ENCODE measurements at regions not wholly inside any gene's neighbourhood (a gene's known extent, or its start where the extent isn't known, plus 50 kb on each side); places are given as distances from the start of the nearest gene placed in this dataset.

- 100% methylated on average over 2 of the region's 2 CpGs; no CpG with 5 or more reads in 1 of the 2 experiments for WGBS, 2 experiments (ENCODE audit: extremely low coverage in 1 of 2, insufficient coverage in 1 of 2, insufficient read length in 1 of 2, insufficient replicate concordance in 2 of 2, low coverage in 1 of 2, low lambda C conversion rate in 2 of 2, missing lambda C conversion rate in 1 of 2)
- TF ChIP-seq POLR2A (IDR thresholded peaks at IDR 0.05; ENCODE audit: control extremely low read depth in 1 of 2, low read depth in 2 of 2, low read length in 2 of 2), result no peak
- TF ChIP-seq POLR2AphosphoS5 (IDR thresholded peaks at IDR 0.05; ENCODE audit: low read depth, low read length), result no peak
- TF ChIP-seq JUN (IDR thresholded peaks at IDR 0.05; ENCODE audit: low read depth, low read length), result no peak
- no peak for TF ChIP-seq KDM1A (IDR thresholded peaks at IDR 0.05; ENCODE audit: borderline replicate concordance, low read length)
- no peaks in the 10 kb centered on the region for H3K79me1 ChIP-seq (ENCODE audit: low read depth, low read length)
- no peak overlapping the region for H4K91ac ChIP-seq (replicated peaks; ENCODE audit: insufficient read length, low read length)
- H2BK15ac ChIP-seq (ENCODE audit: low read length), result no peak overlapping the region
- H3K9me3 ChIP-seq (ENCODE audit: insufficient read depth in 2 of 2, low read depth in 1 of 2, low read length in 1 of 2), result no peaks in the 10 kb centered on the region
- no peaks in the 10 kb centered on the region for H3K79me2 ChIP-seq (ENCODE audit: control insufficient read depth in 1 of 2, insufficient read depth in 2 of 2, low read length in 2 of 2)
- no peaks in the 10 kb centered on the region for H4K20me1 ChIP-seq (replicated peaks in 1 of 2; ENCODE audit: control insufficient read depth in 1 of 2, insufficient read depth in 2 of 2, low read length in 2 of 2)
- H3K56ac ChIP-seq (replicated peaks; ENCODE audit: insufficient read length, low read depth, low read length), result no peak overlapping the region
- no peak overlapping the region for H3K18ac ChIP-seq (ENCODE audit: extremely low read depth, low read length)
- no peaks in the 10 kb centered on the region for H3K36me3 ChIP-seq (ENCODE audit: control insufficient read depth in 2 of 4, insufficient read depth in 4 of 4, low read length in 3 of 4)
- H3K4ac ChIP-seq (replicated peaks; ENCODE audit: insufficient read length, low read depth, low read length), result no peak overlapping the region
- H3K14ac ChIP-seq (ENCODE audit: insufficient read length), result no peak overlapping the region
- ChIA-PET CTCF (ENCODE audit: partially characterized antibody) (interaction anchor here (0.5 to 1.2 kb wide), 2 partner anchors 18 to 23 kb away, joined by 3 read pairs; no protein-coding TSS in a partner anchor), POLR2A (ENCODE audit: partially characterized antibody) (no interaction called here)
- FAIRE-seq (no peak), DNase-seq (ENCODE audit: low read depth in 1 of 2, low spot score in 2 of 2) (no peak)
- H3K4me3 ChIP-seq (ENCODE audit: extremely low read depth in 1 of 4, insufficient read depth in 2 of 4, low read depth in 3 of 4, low read length in 4 of 4), result no peak overlapping the region
- H2AFZ ChIP-seq (ENCODE audit: low read length), result no peak overlapping the region
- H3K23me2 ChIP-seq (ENCODE audit: low read depth, low read length), result no peaks in the 10 kb centered on the region
- no peak overlapping the region for H2BK20ac ChIP-seq (ENCODE audit: low read length)
- no peak overlapping the region for H3K23ac ChIP-seq (ENCODE audit: insufficient read length)
- no peak overlapping the region for H4K8ac ChIP-seq (ENCODE audit: extremely low read depth, insufficient read depth, low read length)
- no peaks in the 10 kb centered on the region for H3K27me3 ChIP-seq (replicated peaks in 1 of 4; ENCODE audit: control insufficient read depth in 3 of 4, extremely low read depth in 1 of 4, insufficient read depth in 3 of 4, low read length in 3 of 4)
- H3K27ac ChIP-seq (ENCODE audit: low read depth, low read length), result no peak overlapping the region
- H2BK5ac ChIP-seq (ENCODE audit: low read depth, low read length), result no peak overlapping the region
- H3K4me2 ChIP-seq (ENCODE audit: insufficient read depth in 1 of 2, low read depth in 2 of 2, low read length in 2 of 2), result no peak overlapping the region
- no peak overlapping the region for H2BK120ac ChIP-seq (replicated peaks; ENCODE audit: low read depth, low read length)
- H2BK12ac ChIP-seq (ENCODE audit: low read depth, low read length), result no peak overlapping the region
- peaks cover 0 to 4% (median 2%) of the 10 kb centered on the region in 4 experiments; a peak in 2 of 7 replicates for H3K4me1 ChIP-seq (replicated peaks in 1 of 4; ENCODE audit: control insufficient read depth in 3 of 4, insufficient read depth in 4 of 4, low read length in 3 of 4)
- no peak overlapping the region for H2AK5ac ChIP-seq (ENCODE audit: low read depth, low read length)
- no peak overlapping the region for H4K5ac ChIP-seq (ENCODE audit: insufficient read length, low read depth, low read length)
- H3K9ac ChIP-seq (replicated peaks in 1 of 4; ENCODE audit: extremely low read depth in 1 of 4, low read depth in 3 of 4, low read length in 3 of 4), result no peak overlapping the region
Measured at GRCh38 chr3:104108522-104108921, 1258.2 kb upstream of the ALCAM start.
